Endothelial cell (in vitro differentiated cells): ENCODE measurements at regions not wholly inside any gene's neighbourhood (a gene's known extent, or its start where the extent isn't known, plus 50 kb on each side); places are given as distances from the start of the nearest gene placed in this dataset.
A peak's percentile ranks its signal among the peaks of the same experiment; 100 is the strongest.

Experiments used
- DNase-seq: peaks from one replicate; pipeline ENCODE4 v3.0.0; 2021; ENCODE audit warnings: low spot score
- H3K27ac Mint-ChIP-seq: one replicate; pipeline ENCODE4 v1.8.0; 2021; ENCODE audit warnings: mixed read lengths, inconsistent platforms; ENCODE audit not compliant: unreplicated experiment
- H3K27me3 Mint-ChIP-seq: one replicate; pipeline ENCODE4 v1.8.0; 2021; ENCODE audit warnings: mild to moderate bottlenecking, moderate library complexity, mixed read lengths, inconsistent platforms; ENCODE audit not compliant: unreplicated experiment
- H3K36me3 Mint-ChIP-seq: one replicate; pipeline ENCODE4 v1.8.0; 2021; ENCODE audit warnings: mild to moderate bottlenecking, low read depth, mixed read lengths, inconsistent platforms; ENCODE audit not compliant: unreplicated experiment
- H3K4me1 Mint-ChIP-seq: one replicate; pipeline ENCODE4 v1.8.0; 2021; ENCODE audit warnings: mild to moderate bottlenecking, mixed read lengths, inconsistent platforms; ENCODE audit not compliant: unreplicated experiment
- H3K4me3 Mint-ChIP-seq: one replicate; pipeline ENCODE4 v1.8.0; 2021; ENCODE audit warnings: mild to moderate bottlenecking, mixed read lengths, inconsistent platforms; ENCODE audit not compliant: unreplicated experiment
- H3K9me3 Mint-ChIP-seq: one replicate; pipeline ENCODE4 v1.8.0; 2021; ENCODE audit warnings: mixed read lengths, inconsistent platforms; ENCODE audit not compliant: unreplicated experiment
- CTCF ChIP-seq: fragments of 200-600 bp; sonication (generic); IDR thresholded peaks from one replicate; pipeline ENCODE4 v1.5.0; 2021; ENCODE audit warnings: antibody characterized with exemption; ENCODE audit not compliant: unreplicated experiment

GRCh38 chr20:23146857-23147637 lies 60.9 kb upstream of the CD93 start:
- no peak overlapping the region for H3K27ac Mint-ChIP-seq
- H3K9me3 Mint-ChIP-seq: peaks cover 3% of the 10 kb centered on the region
- TF ChIP-seq CTCF: no peak
- DNase-seq: no peak
- H3K4me1 Mint-ChIP-seq: peaks cover 40% of the 10 kb centered on the region
- H3K36me3 Mint-ChIP-seq: no peaks in the 10 kb centered on the region
- no peak overlapping the region for H3K4me3 Mint-ChIP-seq
- H3K27me3 Mint-ChIP-seq: peaks cover 6% of the 10 kb centered on the region

- H3K9me3 Mint-ChIP-seq: peaks cover 3% of the 10 kb centered on the region
- H3K4me3 Mint-ChIP-seq: peak overlapping the region; percentile 49
- H3K27ac Mint-ChIP-seq: no peak overlapping the region
- H3K36me3 Mint-ChIP-seq: no peaks in the 10 kb centered on the region
- peaks cover 35% of the 10 kb centered on the region for H3K4me1 Mint-ChIP-seq
- H3K27me3 Mint-ChIP-seq: peaks cover 4% of the 10 kb centered on the region
- DNase-seq: no peak
- TF ChIP-seq CTCF: no peak
Measured at GRCh38 chr20:23146181-23146580, 60.1 kb upstream of the CD93 start.

- DNase-seq: no peak
- no peaks in the 10 kb centered on the region for H3K36me3 Mint-ChIP-seq
- no peak for TF ChIP-seq CTCF
Measured at GRCh38 chr20:23145281-23145700, 59.2 kb upstream of the CD93 start.

GRCh38 chr20:23144856-23145255 lies 58.7 kb upstream of the CD93 start:
- Mint-ChIP-seq H3K4me1 (peaks cover 35% of the 10 kb centered on the region), H3K27me3 (peaks cover 4% of the 10 kb centered on the region), H3K36me3 (no peaks in the 10 kb centered on the region), H3K9me3 (peaks cover 3% of the 10 kb centered on the region), H3K4me3 (no peak overlapping the region), H3K27ac (no peak overlapping the region)
- no peak for DNase-seq
- TF ChIP-seq CTCF: no peak

More at GRCh38 chr20:23145281-23145700, 59.2 kb upstream of the CD93 start:
- Mint-ChIP-seq H3K9me3 (peaks cover 3% of the 10 kb centered on the region), H3K27me3 (peaks cover 4% of the 10 kb centered on the region), H3K4me1 (peaks cover 35% of the 10 kb centered on the region), H3K27ac (no peak overlapping the region), H3K4me3 (no peak overlapping the region)

- Mint-ChIP-seq H3K4me1 (peaks cover 38% of the 10 kb centered on the region), H3K27me3 (peaks cover 4% of the 10 kb centered on the region)
Measured at GRCh38 chr20:23143986-23144690, 58.0 kb upstream of the CD93 start.

More at GRCh38 chr20:23143986-23144690, 58.0 kb upstream of the CD93 start:
- Mint-ChIP-seq H3K9me3 (peaks cover 3% of the 10 kb centered on the region), H3K27ac (no peak overlapping the region), H3K36me3 (no peaks in the 10 kb centered on the region), H3K4me3 (no peak overlapping the region)
- no peak for TF ChIP-seq CTCF
- no peak for DNase-seq
